IPS-18c (cell line): ENCODE measurements at regions not wholly inside any gene's neighbourhood (a gene's known extent, or its start where the extent isn't known, plus 50 kb on each side); places are given as distances from the start of the nearest gene placed in this dataset.

Experiments used
- H3K4me3 ChIP-seq: 2 replicates; pipeline ENCODE4 v1.7.0; 2013; ENCODE audit warnings: low read depth, mild to moderate bottlenecking, low read length, moderate library complexity; ENCODE audit not compliant: insufficient read depth
- H3K9me3 ChIP-seq: one replicate; pipeline ENCODE4 v1.6.1; 2013; ENCODE audit warnings: mild to moderate bottlenecking, low read length, moderate library complexity; ENCODE audit not compliant: control insufficient read depth, insufficient read depth

DNA sequence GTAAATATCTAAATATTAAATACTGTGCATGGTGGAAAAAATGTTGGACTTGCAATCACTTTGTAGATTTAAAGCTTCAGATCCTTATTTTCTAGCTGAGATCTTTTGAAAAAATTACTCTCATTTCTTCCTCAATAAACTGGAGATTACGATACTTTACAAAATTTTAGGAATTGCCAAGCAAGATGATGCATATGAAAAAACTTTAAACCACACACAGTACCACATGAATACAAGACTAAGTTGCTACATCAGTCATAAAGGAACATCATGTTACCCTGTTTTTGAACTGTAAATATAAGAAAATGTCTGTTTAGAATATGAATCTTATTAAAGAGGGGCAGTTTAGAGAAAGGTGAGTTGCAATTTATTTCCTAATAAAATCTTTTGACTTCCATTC lies 703.6 kb upstream of the NUDT12 start:
- Histone ChIP-seq H3K4me3 (no peak overlapping the region), H3K9me3 (no peaks in the 10 kb centered on the region)

- H3K9me3 ChIP-seq, result no peaks in the 10 kb centered on the region
- H3K4me3 ChIP-seq, result no peak overlapping the region
These were observed 703.0 kb upstream of the NUDT12 start for GRCh38 chr5:104265531-104266140.

DNA sequence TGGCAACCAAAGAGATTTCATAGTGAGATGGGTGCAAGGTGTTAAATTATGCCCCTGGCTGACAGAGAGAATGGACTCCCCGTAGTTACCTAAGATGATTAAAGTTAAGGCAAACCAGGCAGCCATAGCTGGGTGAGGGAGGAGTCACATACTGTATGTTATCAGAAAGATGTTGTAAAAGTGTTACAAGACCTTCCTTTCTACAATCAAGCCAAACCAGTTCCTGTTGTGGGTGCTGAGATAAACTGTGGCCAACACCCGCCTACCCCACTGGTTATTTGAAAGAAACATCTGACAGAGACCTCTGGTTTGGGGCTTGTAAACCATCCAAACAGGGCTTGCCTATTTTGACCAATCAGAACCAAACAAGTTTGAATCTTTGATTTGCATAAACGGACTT lies 684.7 kb upstream of the NUDT12 start:
- H3K9me3 ChIP-seq, result no peaks in the 10 kb centered on the region
- no peak overlapping the region for H3K4me3 ChIP-seq

GRCh38 chr5:104241046-104241445 lies 678.5 kb upstream of the NUDT12 start:
- Histone ChIP-seq H3K4me3 (no peak overlapping the region), H3K9me3 (no peaks in the 10 kb centered on the region)

GRCh38 chr5:104237586-104237985 lies 675.0 kb upstream of the NUDT12 start:
- H3K9me3 ChIP-seq, result no peaks in the 10 kb centered on the region
- H3K4me3 ChIP-seq, result no peak overlapping the region

DNA sequence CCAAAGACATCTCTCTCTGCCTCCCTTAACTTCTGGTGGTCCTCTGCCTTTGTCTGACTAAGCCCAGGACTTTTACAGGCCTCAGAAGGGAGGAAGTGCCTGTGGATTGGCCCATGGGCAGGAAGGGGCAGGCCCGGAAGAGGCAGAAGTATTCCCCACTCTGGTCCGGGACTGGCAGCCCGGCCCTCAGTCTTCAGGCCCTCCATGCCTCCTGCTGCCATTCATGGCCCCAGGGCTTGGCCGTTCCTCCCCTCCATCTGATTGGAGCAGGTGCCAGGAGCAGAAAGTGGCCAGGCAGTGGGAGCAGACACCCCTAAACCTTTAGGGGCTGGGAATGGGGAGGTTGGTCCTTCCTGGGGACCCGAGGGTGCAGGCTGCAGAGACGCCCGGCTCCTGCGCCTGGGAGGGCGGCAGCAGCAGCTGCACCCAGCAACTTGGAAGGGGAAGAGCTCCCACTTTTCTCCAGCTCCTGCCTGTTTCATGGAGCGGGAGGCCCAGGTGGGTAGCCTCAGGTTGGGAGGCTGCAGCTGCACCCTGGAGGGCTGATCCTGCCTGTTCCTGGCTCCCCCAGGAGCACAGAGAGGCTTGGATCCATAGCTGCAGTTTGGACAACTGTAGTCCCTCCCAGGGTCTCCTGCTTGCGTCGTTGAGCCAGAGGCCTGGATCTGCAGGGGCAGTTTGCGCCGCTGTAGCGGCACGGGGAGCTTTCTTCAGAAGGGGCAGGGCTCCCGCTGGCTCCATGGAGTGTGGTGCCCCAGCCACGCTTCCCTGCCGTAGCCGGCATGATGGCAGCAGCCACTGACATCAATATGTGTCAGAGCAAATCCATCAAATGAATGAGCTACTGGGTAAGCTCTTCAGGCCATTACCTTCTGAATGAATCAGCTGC lies 661.5 kb upstream of the NUDT12 start:
- H3K9me3 ChIP-seq, result no peaks in the 10 kb centered on the region
- no peak overlapping the region; the same call in 1 of the 2 replicates for H3K4me3 ChIP-seq

- no peak overlapping the region for H3K4me3 ChIP-seq
- H3K9me3 ChIP-seq, result no peaks in the 10 kb centered on the region
These were observed 655.6 kb upstream of the NUDT12 start for GRCh38 chr5:104218200-104218599.

DNA sequence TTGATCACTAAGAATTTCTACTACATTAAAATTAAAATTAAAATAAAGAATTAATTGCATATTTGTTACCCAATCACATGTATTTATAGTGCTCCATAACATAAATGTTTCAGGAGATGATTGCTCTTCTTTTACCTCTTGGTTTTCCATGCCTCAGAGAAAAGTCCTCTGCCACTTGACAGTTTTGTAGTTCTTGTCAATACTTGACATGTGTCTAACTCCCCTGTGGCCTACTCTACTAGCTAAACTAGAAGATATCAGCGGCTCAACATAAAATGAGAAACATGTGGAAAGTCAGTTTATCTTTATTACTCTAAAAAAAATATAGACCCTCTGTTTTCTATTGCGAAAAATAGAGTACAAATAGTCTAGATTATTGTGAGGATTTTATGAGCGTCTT lies 650.6 kb upstream of the NUDT12 start:
- H3K4me3 ChIP-seq, result no peak overlapping the region
- H3K9me3 ChIP-seq, result no peaks in the 10 kb centered on the region

DNA sequence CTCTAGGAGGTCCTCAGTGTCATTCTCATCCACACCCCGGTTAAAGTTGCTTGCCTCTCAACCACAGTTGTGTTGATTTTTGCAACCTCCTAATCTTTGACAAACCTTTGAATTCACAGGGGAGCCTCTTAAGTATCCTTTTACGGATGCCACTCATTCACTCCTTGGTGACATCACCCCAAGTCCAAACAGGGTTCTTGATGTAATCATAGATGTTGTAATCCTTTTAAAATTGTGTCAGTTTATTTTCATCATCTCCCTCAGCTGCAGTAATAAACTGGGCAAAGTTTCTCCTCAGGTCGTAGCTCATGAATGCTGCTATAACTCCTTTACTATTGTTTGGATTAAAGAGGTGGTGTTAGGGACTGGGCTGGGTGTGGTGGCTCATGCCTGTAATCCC lies 637.2 kb upstream of the NUDT12 start:
- Histone ChIP-seq H3K4me3 (no peak overlapping the region), H3K9me3 (no peaks in the 10 kb centered on the region)

DNA sequence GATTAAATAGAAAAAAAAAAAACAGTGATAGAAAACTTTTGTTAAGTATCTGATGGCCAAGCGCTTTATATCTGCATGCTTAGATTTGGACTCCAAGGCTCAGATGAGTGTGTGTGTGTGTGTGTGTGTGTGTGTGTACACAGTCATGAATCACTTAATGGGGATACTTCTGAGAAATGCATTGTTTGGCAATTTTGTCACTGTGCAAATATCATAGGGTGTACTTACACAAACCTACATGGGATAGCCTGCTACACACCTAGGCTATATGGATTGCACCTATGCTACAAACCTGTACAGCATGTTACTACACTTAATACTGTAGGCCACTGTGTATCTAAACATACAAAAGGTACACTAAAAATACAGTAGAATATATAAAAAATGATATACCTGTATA lies 635.6 kb upstream of the NUDT12 start:
- H3K4me3 ChIP-seq, result no peak overlapping the region
- H3K9me3 ChIP-seq, result no peaks in the 10 kb centered on the region

DNA sequence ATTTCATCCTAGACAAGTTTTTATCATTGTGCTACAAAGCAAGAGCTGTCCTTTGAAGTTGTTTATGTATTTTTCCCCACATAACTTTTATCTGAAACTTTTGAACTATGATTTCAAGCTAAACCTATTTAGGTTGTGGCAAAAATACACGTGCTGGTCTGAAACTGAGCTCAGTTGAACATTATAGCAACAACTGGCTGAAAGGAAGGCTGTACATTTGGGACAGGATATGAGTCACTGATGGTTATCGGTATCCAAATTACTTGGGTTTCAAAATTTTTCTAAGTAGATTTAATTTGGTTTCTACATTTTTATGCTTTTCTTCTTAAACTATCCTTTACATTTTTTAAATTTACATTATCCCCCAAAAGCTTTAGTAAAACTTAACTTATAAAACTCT lies 627.3 kb upstream of the NUDT12 start:
- Histone ChIP-seq H3K4me3 (no peak overlapping the region), H3K9me3 (peaks cover 9% of the 10 kb centered on the region)

DNA sequence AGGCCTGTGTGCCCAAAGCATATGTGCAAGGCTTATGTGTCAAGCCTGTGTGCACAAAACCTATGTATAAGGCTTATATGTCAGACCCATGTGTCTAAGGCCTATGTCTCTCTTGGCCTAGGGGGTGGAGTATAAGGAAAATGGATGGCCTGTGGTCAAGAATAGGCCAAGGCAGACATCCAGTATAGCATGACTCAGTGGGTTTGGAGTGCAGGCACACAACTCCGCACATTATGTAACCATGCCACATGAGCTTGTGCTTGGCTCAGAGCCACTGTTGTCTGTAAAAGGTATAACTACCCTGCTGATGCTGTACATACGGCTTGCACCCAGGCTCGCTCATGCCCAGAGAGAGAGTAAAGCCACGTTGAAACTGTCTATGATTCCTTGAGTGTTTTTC lies 626.4 kb upstream of the NUDT12 start:
- Histone ChIP-seq H3K4me3 (no peak overlapping the region), H3K9me3 (peaks cover 9% of the 10 kb centered on the region)

DNA sequence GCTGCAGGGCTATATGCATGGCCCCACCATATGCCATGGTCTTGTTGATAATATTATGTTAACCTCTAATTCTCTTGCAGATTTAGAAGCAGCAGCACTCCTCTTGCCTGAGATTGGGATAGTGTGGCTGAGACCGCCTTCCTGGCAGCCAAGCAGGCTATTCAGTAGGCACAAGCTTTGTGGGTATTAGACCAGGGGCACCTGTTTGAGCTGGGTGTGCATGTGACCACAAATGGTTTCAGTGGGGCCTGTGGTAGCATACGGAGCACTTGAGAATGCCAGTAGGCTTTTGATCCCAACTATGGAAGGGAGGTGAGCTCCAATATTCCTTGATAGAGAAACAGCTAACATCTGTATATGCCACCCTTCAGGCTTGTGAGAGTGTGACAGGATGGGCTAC lies 625.1 kb upstream of the NUDT12 start:
- peaks cover 9% of the 10 kb centered on the region for H3K9me3 ChIP-seq
- no peak overlapping the region for H3K4me3 ChIP-seq

DNA sequence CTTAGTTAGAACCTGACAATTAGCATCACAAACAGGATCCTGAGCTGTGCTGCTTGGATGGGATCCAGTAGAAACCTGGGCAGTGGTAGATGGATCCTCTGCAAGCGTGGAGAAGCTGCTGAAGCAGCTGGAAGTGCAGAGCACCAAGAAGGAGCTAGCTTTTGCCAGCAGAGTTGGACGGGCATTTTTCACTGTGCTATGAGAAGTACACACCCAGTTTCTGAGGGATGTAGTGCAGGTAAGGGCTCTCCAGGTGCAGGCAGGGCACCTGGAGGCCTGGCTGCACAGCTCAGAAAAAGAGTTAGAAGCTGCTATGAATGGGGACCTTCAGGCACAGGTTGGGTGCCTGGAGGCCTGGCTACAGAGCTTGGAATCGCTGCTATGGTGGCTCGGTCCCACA lies 623.9 kb upstream of the NUDT12 start:
- no peak overlapping the region for H3K4me3 ChIP-seq
- peaks cover 10% of the 10 kb centered on the region for H3K9me3 ChIP-seq

- Histone ChIP-seq H3K4me3 (no peak overlapping the region), H3K9me3 (peaks cover 12% of the 10 kb centered on the region)
These were observed 623.5 kb upstream of the NUDT12 start for GRCh38 chr5:104186100-104186499.

DNA sequence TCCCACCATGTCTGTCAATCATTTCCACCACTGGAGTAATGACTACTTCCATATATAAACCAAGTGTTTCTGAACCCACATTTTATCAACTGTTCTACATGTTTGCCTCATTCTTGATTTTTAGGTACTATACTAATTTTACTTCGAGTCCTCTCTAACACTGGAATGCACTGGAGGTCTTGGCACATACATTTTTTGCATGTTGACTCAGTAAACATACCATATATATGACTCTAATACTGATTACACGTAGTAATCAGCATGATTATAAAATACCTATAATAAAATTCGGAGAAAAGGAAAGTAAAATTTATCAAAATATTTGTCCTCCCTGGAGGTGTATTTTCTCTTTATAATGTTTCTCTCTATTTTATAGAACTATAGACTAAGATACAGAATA lies 621.7 kb upstream of the NUDT12 start:
- Histone ChIP-seq H3K4me3 (no peak overlapping the region), H3K9me3 (peaks cover 25% of the 10 kb centered on the region)

DNA sequence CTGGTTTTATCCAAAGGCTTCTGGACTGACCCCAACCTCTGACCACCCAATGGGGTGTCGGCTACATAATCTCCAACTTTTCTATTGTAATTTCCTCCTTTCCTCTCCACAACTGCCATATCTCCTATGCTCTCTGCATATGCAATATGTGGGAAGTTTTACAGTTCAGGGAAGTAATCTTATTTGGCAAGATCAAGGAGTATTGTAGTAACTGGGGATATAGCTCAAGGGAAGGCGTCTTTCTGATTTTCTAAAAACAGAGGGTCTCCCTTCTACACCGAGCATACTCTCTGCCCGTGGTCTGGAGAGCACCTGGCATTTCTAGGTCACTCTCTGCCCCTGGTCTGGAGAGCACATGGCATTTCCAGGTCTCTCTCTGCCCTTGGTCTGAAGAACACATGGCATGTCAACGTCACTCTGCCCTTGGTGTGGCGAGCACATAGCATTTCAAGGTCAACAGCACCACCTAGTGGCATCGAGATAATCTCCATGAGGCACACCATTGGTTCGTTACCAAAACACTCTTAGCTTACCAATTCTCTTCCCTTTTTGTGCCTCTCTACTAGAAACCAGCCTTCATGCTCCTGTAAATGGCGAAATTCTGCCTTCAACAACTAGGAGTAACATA lies 616.4 kb upstream of the NUDT12 start:
- Histone ChIP-seq H3K9me3 (peaks cover 16% of the 10 kb centered on the region), H3K4me3 (no peak overlapping the region)

- Histone ChIP-seq H3K9me3 (peaks cover 16% of the 10 kb centered on the region), H3K4me3 (no peak overlapping the region)
These were observed 615.5 kb upstream of the NUDT12 start for GRCh38 chr5:104178066-104178465.
